BLaER1 treated with 17β-estradiol and CSF1 and Interleukin-3, amounts not matched to agents 10 nM and 100 nM (cell line): ENCODE measurements at regions not wholly inside any gene's neighbourhood (a gene's known extent, or its start where the extent isn't known, plus 50 kb on each side); places are given as distances from the start of the nearest gene placed in this dataset.

Experiments
- H3K27ac ChIP-seq, 11 experiments: shearing (Covaris generic); formaldehyde crosslinking; 2 replicates each; pipeline ENCODE4 v1.8.1; 2022
- H3K27me3 ChIP-seq, 11 experiments: shearing (Covaris generic); formaldehyde crosslinking; 2 replicates each; pipeline ENCODE4 v1.8.1; 2022
- H3K36me3 ChIP-seq, 11 experiments: shearing (Covaris generic); formaldehyde crosslinking; 2 replicates each; pipeline ENCODE4 v1.8.1; 2022
- H3K4me1 ChIP-seq, 10 experiments: shearing (Covaris generic); formaldehyde crosslinking; 2 replicates each; pipeline ENCODE4 v1.8.1; 2022
- H3K4me2 ChIP-seq, 11 experiments: shearing (Covaris generic); formaldehyde crosslinking; 2 replicates each; pipeline ENCODE4 v1.8.1; 2022
- H3K4me3 ChIP-seq, 10 experiments: shearing (Covaris generic); formaldehyde crosslinking; 2 replicates each; pipeline ENCODE4 v1.8.1; 2022
- H3K9ac ChIP-seq, 11 experiments: shearing (Covaris generic); formaldehyde crosslinking; 2 replicates each; pipeline ENCODE4 v1.8.1; 2022
- H3K9me3 ChIP-seq, 11 experiments: shearing (Covaris generic); formaldehyde crosslinking; replicated peaks in 1 of 11; 2 replicates each; pipeline ENCODE4 v1.8.1; 2022
- H4K20me1 ChIP-seq, 11 experiments: shearing (Covaris generic); formaldehyde crosslinking; 2 replicates each; pipeline ENCODE4 v1.8.1; 2022
- Cebpa-rat ChIP-seq, 11 experiments: shearing (Covaris generic); IDR thresholded peaks; 2 replicates each; pipeline ENCODE4 v1.8.1; 2022

- H3K27ac ChIP-seq = peak overlapping the region in 4 of 11 experiments; percentile 5 to 51 (median 38); a peak in 5 of 22 replicates
- H3K4me2 ChIP-seq = peak overlapping the region in 8 of 11 experiments; percentile 4 to 52 (median 38); a peak in 12 of 22 replicates
- peak in 3 of 11 experiments; percentile 62 to 79 (median 71); a peak in 6 of 22 replicates for TF ChIP-seq Cebpa-rat (IDR thresholded peaks at IDR 0.05)
Observed at GRCh38 chr14:103194256-103195045, 71.2 kb downstream of the TNFAIP2 start.

DNA sequence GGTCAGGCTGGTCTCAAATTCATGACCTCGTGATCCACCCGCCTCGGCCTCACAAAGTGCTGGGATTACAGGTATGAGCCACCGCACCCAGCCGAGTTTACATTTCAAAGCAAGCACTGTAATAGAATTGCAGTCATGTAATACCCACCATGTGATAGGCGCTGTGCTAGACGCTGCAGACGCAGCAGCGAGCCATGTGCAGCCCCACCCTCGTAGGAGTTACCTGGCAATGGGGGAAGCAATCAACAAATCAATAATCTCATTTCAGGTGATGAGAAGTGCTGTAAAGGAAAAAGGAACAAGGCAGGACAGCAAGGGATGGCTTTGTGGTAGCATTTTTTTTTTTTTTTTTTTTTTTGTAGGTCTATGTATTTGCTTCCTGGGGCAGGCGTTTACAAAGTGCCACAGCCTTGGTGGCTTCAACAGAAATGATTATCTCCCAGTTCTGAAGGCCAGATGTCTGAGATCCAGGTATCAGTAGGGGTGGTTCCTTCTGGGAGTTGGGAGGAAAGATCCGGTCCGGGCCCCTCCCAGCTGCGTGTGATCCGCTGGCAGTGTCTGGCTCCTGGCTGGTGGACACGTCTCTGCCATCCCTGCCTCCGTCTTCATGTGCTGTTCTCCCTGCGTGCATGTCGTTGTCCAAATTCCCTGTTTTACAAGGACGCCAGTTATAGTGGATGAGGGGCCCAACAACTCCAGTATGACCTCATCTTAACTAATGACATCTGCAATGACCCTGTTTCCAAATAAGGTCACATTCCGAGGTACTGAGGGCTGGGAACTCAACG lies 72.8 kb downstream of the TNFAIP2 start:
- H3K4me2 ChIP-seq = no peak overlapping the region

More at GRCh38 chr14:103194256-103195045, 71.2 kb downstream of the TNFAIP2 start:
- Histone ChIP-seq H3K4me1 (peaks cover 8 to 43% (median 22%) of the 10 kb centered on the region in 10 experiments; a peak in 19 of 20 replicates), H4K20me1 (no peaks in the 10 kb centered on the region), H3K9ac (no peak overlapping the region), H3K4me3 (peak overlapping the region in 1 of 10 experiments; percentile 16; a peak in 1 of 20 replicates), H3K9me3 (peaks cover 22 to 55% (median 32%) of the 10 kb centered on the region in 11 experiments; a peak in 20 of 22 replicates), H3K27me3 (peaks cover 4 to 12% (median 7%) of the 10 kb centered on the region in 11 experiments; a peak in 16 of 22 replicates), H3K36me3 (no peaks in the 10 kb centered on the region)

GRCh38 chr14:103196716-103197115 lies 73.5 kb downstream of the TNFAIP2 start:
- Histone ChIP-seq H3K9ac (no peak overlapping the region), H3K27me3 (no peaks in the 10 kb centered on the region), H4K20me1 (no peaks in the 10 kb centered on the region), H3K4me3 (no peak overlapping the region), H3K27ac (no peak overlapping the region), H3K36me3 (no peaks in the 10 kb centered on the region), H3K4me2 (no peak overlapping the region), H3K4me1 (peaks cover 8 to 34% (median 22%) of the 10 kb centered on the region in 10 experiments; a peak in 19 of 20 replicates), H3K9me3 (peaks cover 27 to 66% (median 46%) of the 10 kb centered on the region in 11 experiments)
- TF ChIP-seq Cebpa-rat (IDR thresholded peaks at IDR 0.05) = no peak

More for the DNA sequence above, 72.8 kb downstream of the TNFAIP2 start:
- Histone ChIP-seq H3K4me3 (no peak overlapping the region), H3K4me1 (peaks cover 8 to 39% (median 22%) of the 10 kb centered on the region in 10 experiments; a peak in 19 of 20 replicates), H3K36me3 (no peaks in the 10 kb centered on the region), H3K9ac (no peak overlapping the region), H3K27ac (no peak overlapping the region), H4K20me1 (no peaks in the 10 kb centered on the region), H3K27me3 (no peaks in the 10 kb centered on the region), H3K9me3 (peaks cover 20 to 59% (median 39%) of the 10 kb centered on the region in 11 experiments)
- TF ChIP-seq Cebpa-rat (IDR thresholded peaks at IDR 0.05) = no peak

GRCh38 chr14:103198131-103199105 lies 75.2 kb downstream of the TNFAIP2 start:
- Histone ChIP-seq H3K4me2 (peak overlapping the region in 3 of 11 experiments; percentile 6 to 22 (median 9); a peak in 4 of 22 replicates), H3K9me3 (peaks cover 34 to 67% (median 48%) of the 10 kb centered on the region in 11 experiments), H3K36me3 (no peaks in the 10 kb centered on the region), H3K4me3 (no peak overlapping the region), H4K20me1 (no peaks in the 10 kb centered on the region), H3K9ac (no peak overlapping the region), H3K4me1 (peaks cover 0 to 26% (median 13%) of the 10 kb centered on the region in 10 experiments; a peak in 13 of 20 replicates), H3K27ac (no peak overlapping the region), H3K27me3 (no peaks in the 10 kb centered on the region)
- no peak for TF ChIP-seq Cebpa-rat (IDR thresholded peaks at IDR 0.05)

DNA sequence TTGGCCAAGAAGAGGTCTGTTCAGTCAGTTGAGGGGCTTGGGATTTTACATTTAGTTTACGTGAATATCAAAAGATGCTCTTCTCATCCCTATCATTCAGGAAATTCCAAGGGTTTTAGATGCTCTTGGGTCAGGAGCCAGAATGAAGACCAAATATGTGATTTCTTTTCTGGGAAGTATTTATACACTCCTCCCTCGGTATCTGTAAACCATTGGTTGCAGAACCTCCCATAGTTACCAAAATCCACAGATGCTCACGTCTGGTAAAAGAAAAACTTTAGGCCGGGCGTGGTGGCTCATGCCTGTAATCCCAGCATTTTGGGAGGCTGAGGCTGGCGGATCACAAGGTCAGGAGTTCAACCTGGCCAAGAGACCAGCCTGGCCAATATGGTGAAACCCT lies 75.9 kb downstream of the TNFAIP2 start:
- TF ChIP-seq Cebpa-rat (IDR thresholded peaks at IDR 0.05) = no peak
- Histone ChIP-seq H3K9me3 (peaks cover 35 to 67% (median 48%) of the 10 kb centered on the region in 11 experiments), H3K4me2 (peak overlapping the region in 3 of 11 experiments; percentile 6 to 22 (median 9); a peak in 2 of 22 replicates), H4K20me1 (no peaks in the 10 kb centered on the region), H3K4me1 (peaks cover 0 to 20% (median 6%) of the 10 kb centered on the region in 10 experiments; a peak in 13 of 20 replicates), H3K4me3 (no peak overlapping the region), H3K27ac (no peak overlapping the region), H3K36me3 (peaks cover 0 to 2% (median 0%) of the 10 kb centered on the region in 11 experiments; a peak in 1 of 22 replicates), H3K9ac (no peak overlapping the region), H3K27me3 (no peaks in the 10 kb centered on the region)

DNA sequence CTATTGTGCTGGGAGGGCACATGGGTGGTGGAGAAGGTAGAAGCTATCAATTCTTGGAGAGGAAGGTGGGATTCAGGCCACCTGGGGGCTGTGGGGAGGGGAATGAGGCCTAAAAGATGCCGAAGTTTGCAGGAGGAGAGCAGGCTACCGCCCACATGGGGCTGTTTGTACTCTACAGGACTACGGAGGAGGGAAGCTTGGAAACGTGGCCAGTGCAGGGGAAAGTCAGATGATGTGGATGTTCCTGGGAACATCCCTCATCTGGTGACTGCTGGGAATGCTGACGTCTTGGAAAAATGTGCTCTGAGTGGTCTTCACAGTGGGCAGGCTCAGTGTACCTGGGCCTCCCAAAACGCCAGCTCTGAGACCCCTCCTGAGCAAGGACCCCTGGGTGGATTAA lies 78.5 kb downstream of the TNFAIP2 start:
- peaks cover 0 to 20% (median 0%) of the 10 kb centered on the region in 11 experiments; a peak in 5 of 22 replicates for H3K36me3 ChIP-seq
- H4K20me1 ChIP-seq = no peaks in the 10 kb centered on the region
- H3K27me3 ChIP-seq = no peaks in the 10 kb centered on the region
- H3K9me3 ChIP-seq = peaks cover 62 to 73% (median 65%) of the 10 kb centered on the region in 11 experiments
- no peak overlapping the region for H3K4me3 ChIP-seq
- H3K9ac ChIP-seq = no peak overlapping the region
- TF ChIP-seq Cebpa-rat (IDR thresholded peaks at IDR 0.05) = no peak
- no peak overlapping the region for H3K4me2 ChIP-seq
- no peak overlapping the region for H3K27ac ChIP-seq
- H3K4me1 ChIP-seq = peaks cover 0 to 12% (median 0%) of the 10 kb centered on the region in 10 experiments; a peak in 3 of 20 replicates

DNA sequence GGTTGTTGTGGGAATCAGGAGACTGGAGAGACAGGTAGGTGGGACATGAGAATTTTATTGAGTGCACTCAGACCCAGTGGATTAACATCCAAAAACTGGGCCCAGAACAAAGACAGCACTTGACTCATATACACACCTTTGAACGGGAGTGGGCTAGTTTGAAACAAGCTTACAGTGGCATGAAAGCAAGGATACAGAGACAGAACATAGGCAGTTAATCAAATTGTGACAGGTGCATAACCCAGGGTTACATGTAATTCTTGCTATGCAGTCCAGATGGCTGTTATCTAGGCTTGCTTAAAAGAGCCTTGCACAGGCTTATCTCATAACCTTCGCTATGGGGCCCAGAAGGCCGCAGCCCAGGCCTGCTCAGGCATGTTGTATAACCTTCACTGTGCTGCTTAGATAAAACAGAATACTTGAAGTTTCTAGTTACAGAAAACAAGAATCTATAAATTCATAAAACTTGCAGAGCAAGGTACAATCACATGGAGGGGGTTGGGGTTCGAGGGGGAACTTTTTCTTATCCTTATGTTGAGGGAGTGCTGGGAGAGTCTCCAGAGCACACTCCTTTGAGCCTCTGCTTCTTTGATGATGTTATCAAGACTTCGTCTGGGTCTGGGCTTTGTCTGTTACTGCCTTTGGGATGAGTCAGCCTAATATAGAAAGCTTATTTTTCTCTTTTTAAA lies 81.7 kb downstream of the TNFAIP2 start:
- Histone ChIP-seq H3K4me3 (peak overlapping the region in 1 of 10 experiments; percentile 7; a peak in 1 of 20 replicates), H4K20me1 (no peaks in the 10 kb centered on the region), H3K9ac (no peak overlapping the region), H3K4me1 (no peaks in the 10 kb centered on the region), H3K27me3 (no peaks in the 10 kb centered on the region), H3K27ac (no peak overlapping the region), H3K9me3 (peaks cover 70 to 78% (median 75%) of the 10 kb centered on the region in 11 experiments), H3K4me2 (no peak overlapping the region), H3K36me3 (peaks cover 0 to 20% (median 0%) of the 10 kb centered on the region in 11 experiments; a peak in 5 of 22 replicates)
- TF ChIP-seq Cebpa-rat (IDR thresholded peaks at IDR 0.05) = no peak
